PC-3 (cell line): ENCODE measurements at regions not wholly inside any gene's neighbourhood (a gene's known extent, or its start where the extent isn't known, plus 50 kb on each side); places are given as distances from the start of the nearest gene placed in this dataset.

Experiments used
- EZH2phosphoT487 ChIP-seq: fragments of 300-600 bp; sonication (generic); IDR thresholded peaks from 2 replicates; pipeline ENCODE4 v1.6.1; 2018; ENCODE audit warnings: mild to moderate bottlenecking, antibody characterized with exemption, low read length, borderline replicate concordance
- TF ChIP-seq, protein P1 (sequence below): fragments of 300-600 bp; sonication (generic); conservative IDR thresholded peaks from 2 replicates; pipeline ENCODE4 v1.5.1; 2017; ENCODE audit warnings: antibody characterized with exemption, low read depth, mild to moderate bottlenecking, low read length

GRCh38 chr2:242056026-242056425 is 186.5 kb downstream of the RTP5 start:
- TF ChIP-seq, protein P1, sequence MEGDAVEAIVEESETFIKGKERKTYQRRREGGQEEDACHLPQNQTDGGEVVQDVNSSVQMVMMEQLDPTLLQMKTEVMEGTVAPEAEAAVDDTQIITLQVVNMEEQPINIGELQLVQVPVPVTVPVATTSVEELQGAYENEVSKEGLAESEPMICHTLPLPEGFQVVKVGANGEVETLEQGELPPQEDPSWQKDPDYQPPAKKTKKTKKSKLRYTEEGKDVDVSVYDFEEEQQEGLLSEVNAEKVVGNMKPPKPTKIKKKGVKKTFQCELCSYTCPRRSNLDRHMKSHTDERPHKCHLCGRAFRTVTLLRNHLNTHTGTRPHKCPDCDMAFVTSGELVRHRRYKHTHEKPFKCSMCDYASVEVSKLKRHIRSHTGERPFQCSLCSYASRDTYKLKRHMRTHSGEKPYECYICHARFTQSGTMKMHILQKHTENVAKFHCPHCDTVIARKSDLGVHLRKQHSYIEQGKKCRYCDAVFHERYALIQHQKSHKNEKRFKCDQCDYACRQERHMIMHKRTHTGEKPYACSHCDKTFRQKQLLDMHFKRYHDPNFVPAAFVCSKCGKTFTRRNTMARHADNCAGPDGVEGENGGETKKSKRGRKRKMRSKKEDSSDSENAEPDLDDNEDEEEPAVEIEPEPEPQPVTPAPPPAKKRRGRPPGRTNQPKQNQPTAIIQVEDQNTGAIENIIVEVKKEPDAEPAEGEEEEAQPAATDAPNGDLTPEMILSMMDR: no peak
- TF ChIP-seq EZH2phosphoT487: no peak
